NCI-H2081 treated with DMSO at 0.1 percent for 48 hours (cell line): ENCODE measurements at regions not wholly inside any gene's neighbourhood (a gene's known extent, or its start where the extent isn't known, plus 50 kb on each side); places are given as distances from the start of the nearest gene placed in this dataset.
"Not testable (repeated sequence)": the region's sequence is repeated elsewhere in the genome, so short reads cannot be mapped to it uniquely, and the experiment has no call there.

ENCODE experiments used
- DNase-seq: peaks from one replicate; lab custom pipeline; 2025; lab: John Stamatoyannopoulos, UW

DNA sequence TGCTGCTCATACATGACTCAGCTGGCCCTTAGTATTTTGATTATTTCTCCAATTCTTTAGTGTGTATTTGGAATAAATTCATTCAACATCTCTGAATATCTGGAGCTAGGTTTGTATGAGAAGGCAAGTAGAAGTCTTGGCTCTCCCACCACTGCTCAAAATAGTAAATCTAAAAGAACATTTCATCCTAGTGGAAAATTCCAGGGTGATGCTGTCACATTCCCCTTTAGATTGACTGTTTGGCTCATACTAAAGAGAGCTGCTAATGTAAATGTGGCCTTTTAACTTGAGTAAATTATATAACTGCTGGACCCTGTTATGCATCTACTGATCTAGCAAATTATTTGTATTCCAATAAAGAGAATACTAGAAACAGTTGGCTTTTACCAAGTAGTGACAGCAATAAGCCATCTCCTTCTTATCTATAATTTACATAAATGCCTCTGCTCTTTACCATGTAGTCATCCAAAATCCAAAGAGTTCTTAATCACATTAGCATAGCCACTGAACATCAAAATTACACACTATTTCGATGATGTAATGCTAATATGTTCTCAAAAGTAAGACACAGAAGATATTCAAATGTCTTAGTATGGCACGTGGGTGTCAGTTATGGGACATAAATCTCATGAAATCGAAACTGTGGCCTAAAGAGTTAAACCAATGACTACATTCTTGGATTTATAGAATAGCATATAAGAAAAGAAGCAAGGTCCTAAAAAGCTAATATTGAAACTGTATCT is 86.9 kb upstream of the KCND2 start:
- DNase-seq: no peak

DNA sequence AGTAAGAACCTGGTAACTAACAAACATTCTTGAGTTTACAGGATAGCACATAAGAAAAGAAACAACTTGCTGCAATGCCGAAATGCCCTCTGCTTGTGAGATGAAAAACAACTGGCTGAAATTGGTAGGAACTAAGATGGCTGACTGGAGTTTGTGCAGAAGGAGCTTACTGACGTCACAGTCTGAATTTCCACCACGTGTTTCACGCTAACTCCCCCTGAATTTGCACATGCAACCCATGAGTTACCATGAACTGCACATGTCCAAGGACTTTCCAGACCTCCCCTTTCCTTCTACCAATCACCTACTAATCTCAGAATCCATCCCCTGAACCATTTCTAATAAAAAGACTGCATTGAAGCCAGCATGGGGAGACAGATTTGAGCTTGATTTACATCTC is 86.3 kb upstream of the KCND2 start:
- DNase-seq: no peak

DNA sequence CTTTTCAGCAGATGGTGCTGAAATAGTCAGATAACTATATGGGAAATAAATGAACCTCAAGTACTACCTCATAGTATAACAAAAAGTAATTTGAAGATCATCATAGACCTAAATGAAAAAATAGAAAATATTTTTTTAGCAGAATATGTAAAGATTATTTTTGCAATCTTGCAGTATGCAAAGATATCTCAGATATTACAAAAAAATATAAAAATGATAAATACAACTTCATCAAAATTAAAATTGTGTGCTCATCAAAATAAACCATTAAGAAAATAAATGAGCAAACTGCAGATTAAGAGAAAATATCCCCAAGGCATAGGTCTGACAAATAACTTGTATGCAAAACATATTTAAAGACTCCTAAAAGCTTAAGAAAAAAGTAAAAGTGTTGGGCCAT is 83.4 kb upstream of the KCND2 start:
- no peak for DNase-seq

DNA sequence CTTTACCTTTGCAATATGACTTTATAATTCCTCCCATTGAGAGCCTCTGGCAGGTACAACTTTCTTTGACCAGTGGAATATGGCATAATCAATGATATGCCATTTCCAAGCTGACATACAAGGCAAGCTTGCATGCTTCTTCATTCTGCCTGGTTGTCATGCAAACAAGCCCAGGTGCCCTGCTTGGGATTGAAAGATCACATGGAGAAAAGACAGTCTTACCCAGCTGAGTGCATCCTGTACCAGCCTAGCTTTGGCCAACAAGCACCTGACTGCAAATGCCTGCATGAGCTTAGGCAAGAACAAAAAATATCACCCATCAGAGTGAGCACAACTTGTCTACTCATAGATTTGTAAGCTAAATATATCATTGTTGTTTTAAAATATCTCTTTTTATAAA is 82.9 kb upstream of the KCND2 start:
- no peak for DNase-seq

DNA sequence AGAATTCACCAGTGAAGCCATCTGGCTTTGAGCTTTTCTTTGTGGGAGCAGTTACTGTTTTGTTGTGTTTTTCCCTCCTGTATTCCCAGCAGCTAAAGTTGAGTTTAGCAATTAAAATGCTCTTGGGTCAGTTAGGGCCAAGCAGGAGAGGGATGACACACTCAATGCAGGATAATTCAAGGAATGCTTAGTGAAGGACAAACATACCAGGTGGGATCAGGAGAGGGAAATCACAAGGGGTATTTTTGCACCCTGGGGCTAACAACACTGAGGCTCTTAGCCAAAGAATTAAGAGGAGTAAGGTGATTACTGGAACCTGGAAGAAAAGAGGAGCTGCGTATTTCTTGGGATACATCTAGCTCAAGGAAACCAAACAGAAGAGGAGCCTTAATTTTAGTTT is 82.4 kb upstream of the KCND2 start:
- no peak for DNase-seq

DNA sequence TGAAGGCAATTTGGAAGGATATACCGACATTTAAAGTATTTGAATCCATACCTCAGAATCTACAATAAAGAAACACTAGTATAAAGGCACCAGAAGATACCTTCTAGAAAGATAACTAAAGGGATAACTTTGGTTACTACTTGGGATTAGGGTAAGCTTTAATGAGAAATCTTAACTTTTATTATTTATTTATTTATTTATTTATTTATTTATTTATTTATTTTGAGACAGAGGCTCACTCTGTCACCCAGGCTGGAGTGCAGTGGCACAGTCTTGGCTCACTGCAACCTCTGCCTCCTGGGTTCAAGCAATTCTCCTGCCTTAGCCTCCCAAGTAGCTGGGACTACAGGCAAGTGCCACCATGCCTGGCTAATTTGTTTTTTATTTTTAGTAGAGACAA is 81.6 kb upstream of the KCND2 start:
- not testable (repeated sequence) for DNase-seq

DNA sequence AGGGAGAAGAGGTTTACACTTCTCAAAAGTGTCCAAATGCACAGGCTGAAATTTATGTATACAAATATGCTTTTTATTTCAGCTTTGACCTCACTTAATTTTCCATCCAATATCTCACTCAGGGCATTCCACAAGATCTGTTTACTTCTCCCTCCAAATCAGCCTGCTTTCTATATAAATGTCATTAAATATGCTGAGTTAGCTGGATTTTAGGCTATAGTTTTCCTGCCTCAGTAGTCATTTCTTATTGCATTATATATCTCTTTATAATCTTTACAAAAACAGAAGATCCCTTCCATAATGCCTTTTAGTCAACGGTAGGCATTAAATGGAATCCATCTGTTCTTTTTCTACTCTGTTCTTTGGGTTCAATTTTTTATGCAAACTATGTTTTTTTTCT is 71.7 kb upstream of the KCND2 start:
- DNase-seq: no peak

DNA sequence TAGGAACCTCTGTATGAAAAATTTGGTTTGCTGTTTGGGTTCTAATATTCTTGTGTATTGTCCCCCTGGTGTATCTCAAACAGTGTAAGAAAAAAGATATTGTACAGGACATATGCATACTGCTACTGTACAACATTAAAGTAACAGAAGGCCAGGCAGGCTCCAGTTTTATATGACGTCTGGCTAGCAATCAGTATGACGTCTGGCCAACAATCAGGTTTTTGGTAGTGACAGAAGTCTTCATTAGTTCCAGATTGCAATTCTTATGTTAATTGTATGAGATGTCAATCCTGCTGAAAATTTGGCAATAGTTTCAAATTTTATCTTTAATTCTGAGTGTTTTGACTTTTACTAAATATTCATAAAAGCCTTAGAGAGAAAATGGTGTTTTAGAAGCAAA is 67.9 kb upstream of the KCND2 start:
- no peak for DNase-seq

DNA sequence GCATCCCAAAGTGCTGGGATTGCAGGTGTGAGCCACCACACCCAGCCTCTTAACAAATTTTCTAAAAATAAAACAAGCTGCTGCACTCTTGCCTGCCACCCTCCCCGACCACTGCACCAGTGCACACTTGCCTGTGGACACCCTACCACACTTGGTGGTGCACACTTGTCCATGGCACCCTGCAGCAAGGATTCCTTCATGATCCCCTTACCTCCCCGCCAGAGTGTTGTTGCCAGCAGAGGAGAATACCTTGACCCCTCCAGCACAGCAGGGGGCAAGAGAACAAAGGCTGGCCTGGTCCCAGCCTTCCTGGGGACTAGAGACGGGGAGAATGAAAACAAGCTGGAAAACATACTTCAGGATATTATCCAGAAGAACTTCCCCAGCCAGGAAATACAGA is 65.9 kb upstream of the KCND2 start:
- no peak for DNase-seq

DNA sequence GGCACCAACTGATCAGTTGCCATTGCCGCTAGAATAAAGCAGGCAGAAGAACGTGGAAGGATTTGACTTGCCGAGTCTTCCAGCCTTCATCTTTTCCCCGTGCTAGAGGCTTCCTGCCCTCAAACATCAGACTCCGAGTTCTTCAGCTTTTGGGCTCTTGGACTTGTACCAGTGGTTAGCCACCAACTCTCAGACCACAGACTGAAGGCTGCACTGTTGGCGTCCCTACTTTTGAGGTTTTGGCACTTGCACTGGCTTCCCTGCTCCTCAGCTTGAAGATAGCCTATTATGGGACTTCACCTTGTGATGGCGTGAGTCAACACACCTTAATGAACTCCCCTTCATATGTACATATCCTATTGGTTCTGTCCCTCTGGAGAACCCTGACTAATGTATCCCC is 57.3 kb upstream of the KCND2 start:
- DNase-seq: no peak

DNA sequence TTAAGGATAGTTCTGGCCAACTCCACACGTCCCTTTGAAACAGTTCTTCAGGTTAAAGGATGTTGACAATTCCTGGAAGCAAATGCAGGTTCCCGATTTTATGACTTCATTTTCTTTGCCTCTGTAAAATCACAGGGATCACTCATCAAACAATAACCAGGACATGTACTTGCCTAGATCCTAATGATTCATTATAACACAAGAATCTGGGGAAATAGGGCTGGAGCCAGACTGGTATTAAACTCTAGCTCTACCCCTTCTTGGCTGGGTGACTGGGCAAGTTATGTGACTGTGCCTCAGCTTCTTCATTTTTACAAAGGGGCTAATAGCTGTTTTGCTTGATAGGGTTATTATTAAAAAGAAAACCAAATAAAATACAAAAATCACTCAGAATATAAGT is 56.0 kb upstream of the KCND2 start:
- no peak for DNase-seq

DNA sequence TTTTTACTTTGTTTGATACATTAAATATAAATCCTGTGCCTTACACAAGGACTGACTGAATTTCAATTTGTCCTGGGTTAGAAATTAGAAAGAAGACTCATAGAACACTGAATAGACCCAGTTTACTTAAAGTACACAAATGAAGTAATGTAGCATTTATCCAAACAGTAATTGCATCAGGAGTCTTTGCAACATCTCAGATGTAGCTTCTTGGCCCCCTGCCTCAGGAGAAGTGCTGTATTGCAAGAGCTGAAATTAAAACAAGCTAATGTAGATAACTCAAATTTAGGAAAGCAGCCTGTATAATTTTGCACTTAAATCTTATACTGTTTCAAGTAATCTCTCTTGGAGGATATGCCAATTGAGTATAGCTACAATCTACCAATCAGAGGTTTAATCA is 54.3 kb upstream of the KCND2 start:
- no peak for DNase-seq

DNA sequence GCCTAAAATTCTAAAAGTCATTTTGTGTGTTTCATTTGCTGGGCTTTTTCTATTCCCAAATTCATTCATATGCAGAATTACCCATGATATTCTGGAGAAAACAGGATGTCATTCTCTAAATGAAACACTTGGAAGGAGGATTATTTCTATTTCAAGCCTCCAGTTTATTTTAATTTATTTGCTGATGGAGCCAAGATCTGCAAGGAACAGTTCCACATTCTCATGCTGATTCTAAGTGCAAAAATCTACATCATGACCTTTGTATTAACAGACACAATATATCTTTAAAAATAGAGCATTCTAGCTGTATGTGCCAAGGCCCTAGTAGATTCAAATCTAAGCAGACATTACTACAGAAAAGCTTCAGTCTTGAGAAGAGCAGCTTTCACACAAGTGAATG is 51.3 kb upstream of the KCND2 start:
- no peak for DNase-seq
